Spleen (tissue), 11 donors: ENCODE measurements at regions not wholly inside any gene's neighbourhood (a gene's known extent, or its start where the extent isn't known, plus 50 kb on each side); places are given as distances from the start of the nearest gene placed in this dataset.

Source experiments
- DNase-seq: peaks from one replicate; pipeline ENCODE4 v3.0.0-alpha.2; 2020
- H3K27ac ChIP-seq, 8 donors: fragments of 200-600 bp; sonication (generic) in 7 of 8; 1 replicate in 4 of 8; 2 replicates in 4 of 8; pipeline versions ENCODE4 v1.5.0 to v1.8.0; 2016 to 2021; ENCODE audit warnings: inconsistent platforms in 4 of 8, mild to moderate bottlenecking in 4 of 8, moderate library complexity in 1 of 8
- H3K27me3 ChIP-seq, 7 donors: fragments of 200-600 bp; sonication (generic) in 6 of 7; replicated peaks in 1 of 7; 1 replicate in 4 of 7; 2 replicates in 3 of 7; pipeline versions ENCODE4 v1.5.0 to v1.8.0; 2016 to 2021; ENCODE audit warnings: inconsistent platforms in 3 of 7, mild to moderate bottlenecking in 1 of 7
- H3K36me3 ChIP-seq, 6 donors: fragments of 200-600 bp; sonication (generic) in 5 of 6; 1 replicate in 4 of 6; 2 replicates in 2 of 6; pipeline versions ENCODE4 v1.5.0 to v1.8.0; 2016 to 2021; ENCODE audit warnings: inconsistent platforms in 2 of 6
- H3K4me1 ChIP-seq, 6 donors: fragments of 200-600 bp; sonication (generic) in 5 of 6; 1 replicate in 3 of 6; 2 replicates in 3 of 6; pipeline versions ENCODE4 v1.5.0 to v1.8.0; 2016 to 2021; ENCODE audit warnings: inconsistent platforms in 3 of 6
- H3K4me3 ChIP-seq, 8 donors: fragments of 200-600 bp; sonication (generic) in 7 of 8; 1 replicate in 4 of 8; 2 replicates in 4 of 8; pipeline versions ENCODE4 v1.5.0 to v1.8.0; 2016 to 2021; ENCODE audit warnings: inconsistent platforms in 4 of 8, mild to moderate bottlenecking in 4 of 8, moderate library complexity in 2 of 8
- H3K9me3 ChIP-seq, 8 donors: fragments of 200-600 bp; sonication (generic) in 7 of 8; 1 replicate in 4 of 8; 2 replicates in 4 of 8; pipeline versions ENCODE4 v1.5.0 to v1.8.0; 2016 to 2021; ENCODE audit warnings: inconsistent platforms in 4 of 8
- POLR2A ChIP-seq, 3 donors: fragments of 450-650 bp; IDR thresholded peaks; one replicate each; pipeline ENCODE4 v1.5.1; 2017; ENCODE audit warnings: antibody characterized with exemption in 3 of 3, mild to moderate bottlenecking in 1 of 3
- POLR2AphosphoS5 ChIP-seq, 3 donors: sonication (generic); formaldehyde crosslinking; IDR thresholded peaks; one replicate each; pipeline ENCODE4 v1.5.1; 2017; ENCODE audit warnings: antibody characterized with exemption in 3 of 3
- WGBS, 5 donors: extraction: QIAGEN DNeasy Blood & Tissue Kit in 3 of 5; methylation state at CpG; one replicate each; pipeline versions ENCODE4 v1.1.5 to v1.1.7; 2013 to 2018; 5-methylcytosine and 5-hydroxymethylcytosine counted together
- intact Hi-C: fragments of 100-400 bp; cut with DNase I; formaldehyde crosslinking; loops from one replicate; pipeline ENCODE4 v1.15.0; 2023; ENCODE audit warnings: low total_unique reads
- TF ChIP-seq, protein P1 (sequence below), 11 experiments: fragments of 200-600 bp in 7 of 11; fragments of 450-650 bp in 4 of 11; sonication (generic) in 4 of 11; IDR thresholded peaks in 8 of 11; conservative IDR thresholded peaks in 3 of 11; 1 replicate in 7 of 11; 2 replicates in 4 of 11; pipeline versions ENCODE4 v1.4.0 to v1.8.0; 2016 to 2021; ENCODE audit warnings: antibody characterized with exemption in 11 of 11, inconsistent platforms in 4 of 11, mild to moderate bottlenecking in 1 of 11
- donor health status: healthy with polysubstance abuse.
- donor health status: DM: no; HTN: no; CAD: no; lungs with moderate emphysema.
- donor health status: DM: no; HTN: no; CAD: no.
- donor health status: Bipolar disorder and iron deficiency.
- donor health status: healthy.
- donor health status: DM: no; HTN: no; CAD: no.
- donor health status: DM: yes; HTN: yes; CAD: no.

DNA sequence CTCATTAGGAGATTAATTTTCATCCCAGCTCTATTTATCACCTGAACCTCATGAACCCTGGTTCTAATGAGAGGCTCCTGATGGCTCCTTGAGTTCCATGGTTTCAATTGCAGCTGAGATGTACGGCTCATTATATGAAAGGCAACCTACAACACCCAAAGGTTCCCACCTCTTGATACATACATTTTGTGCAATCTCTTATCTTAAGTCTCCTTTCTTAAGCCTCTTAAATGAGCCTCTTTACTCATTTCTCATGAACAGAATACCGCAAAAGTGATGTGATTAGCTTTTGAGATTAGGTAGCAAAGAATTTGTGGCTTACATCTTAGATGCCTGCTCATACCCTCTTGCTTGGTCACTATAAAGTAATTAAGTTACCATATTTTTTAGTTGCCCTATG is 1964.0 kb upstream of the CDH6 start:
- Histone ChIP-seq H3K4me3 (no peak overlapping the region), H3K36me3 (no peaks in the 10 kb centered on the region), H3K9me3 (peaks cover 0 to 8% (median 5%) of the 10 kb centered on the region in 8 donors), H3K27ac (no peak overlapping the region), H3K4me1 (no peaks in the 10 kb centered on the region), H3K27me3 (no peaks in the 10 kb centered on the region)
- TF ChIP-seq POLR2AphosphoS5 (IDR thresholded peaks at IDR 0.05), result no peak
- TF ChIP-seq POLR2A (IDR thresholded peaks at IDR 0.05), result no peak
- TF ChIP-seq, protein P1, sequence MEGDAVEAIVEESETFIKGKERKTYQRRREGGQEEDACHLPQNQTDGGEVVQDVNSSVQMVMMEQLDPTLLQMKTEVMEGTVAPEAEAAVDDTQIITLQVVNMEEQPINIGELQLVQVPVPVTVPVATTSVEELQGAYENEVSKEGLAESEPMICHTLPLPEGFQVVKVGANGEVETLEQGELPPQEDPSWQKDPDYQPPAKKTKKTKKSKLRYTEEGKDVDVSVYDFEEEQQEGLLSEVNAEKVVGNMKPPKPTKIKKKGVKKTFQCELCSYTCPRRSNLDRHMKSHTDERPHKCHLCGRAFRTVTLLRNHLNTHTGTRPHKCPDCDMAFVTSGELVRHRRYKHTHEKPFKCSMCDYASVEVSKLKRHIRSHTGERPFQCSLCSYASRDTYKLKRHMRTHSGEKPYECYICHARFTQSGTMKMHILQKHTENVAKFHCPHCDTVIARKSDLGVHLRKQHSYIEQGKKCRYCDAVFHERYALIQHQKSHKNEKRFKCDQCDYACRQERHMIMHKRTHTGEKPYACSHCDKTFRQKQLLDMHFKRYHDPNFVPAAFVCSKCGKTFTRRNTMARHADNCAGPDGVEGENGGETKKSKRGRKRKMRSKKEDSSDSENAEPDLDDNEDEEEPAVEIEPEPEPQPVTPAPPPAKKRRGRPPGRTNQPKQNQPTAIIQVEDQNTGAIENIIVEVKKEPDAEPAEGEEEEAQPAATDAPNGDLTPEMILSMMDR (IDR thresholded peaks at IDR 0.05 in 8 of 11, conservative IDR thresholded peaks at IDR 0.05 in 3 of 11), result no peak
- intact Hi-C loops, result no loop called here
- WGBS, 5 donors, result 78 to 90% (median 85%) methylated on average over 2 of the region's 2 CpGs
- no peak for DNase-seq

DNA sequence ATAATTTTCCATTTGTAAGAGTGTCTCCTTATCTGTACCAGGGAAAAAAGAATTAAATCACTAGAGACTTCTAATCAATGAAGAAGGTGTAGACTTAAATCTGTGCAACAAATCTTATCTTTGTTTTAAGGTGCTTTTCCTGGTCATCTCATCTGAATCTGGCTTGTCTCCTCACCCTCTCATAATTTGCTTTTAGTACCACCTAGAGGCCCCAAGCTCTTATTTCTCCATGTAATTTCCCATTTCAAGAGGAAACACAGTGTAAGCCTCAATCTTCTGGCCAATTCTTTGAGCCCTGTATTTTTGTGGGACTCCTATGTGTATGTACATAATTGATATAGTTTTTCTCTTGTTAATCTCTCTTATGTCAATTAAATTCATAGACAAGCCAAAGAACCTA is 1975.3 kb upstream of the CDH6 start:
- no peak overlapping the region for H3K27ac ChIP-seq
- H3K9me3 ChIP-seq, result peaks cover 0 to 21% (median 0%) of the 10 kb centered on the region in 8 donors
- H3K4me3 ChIP-seq, result no peak overlapping the region
- TF ChIP-seq, protein P1 (IDR thresholded peaks at IDR 0.05 in 8 of 11, conservative IDR thresholded peaks at IDR 0.05 in 3 of 11), result no peak
- no peak for TF ChIP-seq POLR2AphosphoS5 (IDR thresholded peaks at IDR 0.05)
- TF ChIP-seq POLR2A (IDR thresholded peaks at IDR 0.05), result no peak
- no peak for DNase-seq
- H3K4me1 ChIP-seq, result no peaks in the 10 kb centered on the region
- intact Hi-C loops, result no loop called here
- H3K36me3 ChIP-seq, result no peaks in the 10 kb centered on the region
- H3K27me3 ChIP-seq, result no peaks in the 10 kb centered on the region

GRCh38 chr5:29214839-29215238 is 1978.6 kb upstream of the CDH6 start:
- WGBS, 5 donors, result 80 to 91% (median 88%) methylated on average over 1 of the region's 1 CpG
- TF ChIP-seq POLR2AphosphoS5 (IDR thresholded peaks at IDR 0.05) (no peak), POLR2A (IDR thresholded peaks at IDR 0.05) (no peak)
- TF ChIP-seq, protein P1 (IDR thresholded peaks at IDR 0.05 in 8 of 11, conservative IDR thresholded peaks at IDR 0.05 in 3 of 11), result no peak
- no peak overlapping the region for H3K27ac ChIP-seq
- H3K4me3 ChIP-seq, result no peak overlapping the region
- no peaks in the 10 kb centered on the region for H3K36me3 ChIP-seq
- no peaks in the 10 kb centered on the region for H3K27me3 ChIP-seq
- peaks cover 0 to 25% (median 0%) of the 10 kb centered on the region in 8 donors for H3K9me3 ChIP-seq
- no peaks in the 10 kb centered on the region for H3K4me1 ChIP-seq
- intact Hi-C loops, result no loop called here
- no peak for DNase-seq

GRCh38 chr5:29213475-29213874 is 1980.0 kb upstream of the CDH6 start:
- WGBS, 5 donors, result 75 to 78% (median 77%) methylated on average over 3 of the region's 3 CpGs
- no peaks in the 10 kb centered on the region for H3K27me3 ChIP-seq
- no peaks in the 10 kb centered on the region for H3K4me1 ChIP-seq
- DNase-seq, result no peak
- no peak for TF ChIP-seq POLR2AphosphoS5 (IDR thresholded peaks at IDR 0.05)
- TF ChIP-seq POLR2A (IDR thresholded peaks at IDR 0.05), result no peak
- no peak overlapping the region for H3K4me3 ChIP-seq
- H3K27ac ChIP-seq, result no peak overlapping the region
- peaks cover 0 to 22% (median 0%) of the 10 kb centered on the region in 8 donors for H3K9me3 ChIP-seq
- H3K36me3 ChIP-seq, result no peaks in the 10 kb centered on the region
- intact Hi-C loops, result no loop called here

GRCh38 chr5:29208024-29208423 is 1985.5 kb upstream of the CDH6 start:
- Histone ChIP-seq H3K4me3 (no peak overlapping the region), H3K4me1 (no peaks in the 10 kb centered on the region), H3K9me3 (peaks cover 0 to 6% (median 1%) of the 10 kb centered on the region in 8 donors), H3K36me3 (no peaks in the 10 kb centered on the region), H3K27me3 (no peaks in the 10 kb centered on the region), H3K27ac (no peak overlapping the region)
- TF ChIP-seq, protein P1 (IDR thresholded peaks at IDR 0.05 in 8 of 11, conservative IDR thresholded peaks at IDR 0.05 in 3 of 11), result no peak
- TF ChIP-seq POLR2A (IDR thresholded peaks at IDR 0.05) (no peak), POLR2AphosphoS5 (IDR thresholded peaks at IDR 0.05) (no peak)
- intact Hi-C loops, result no loop called here
- DNase-seq, result no peak
